ENCODE measurements at regions not wholly inside any gene's neighbourhood (a gene's known extent, or its start where the extent isn't known, plus 50 kb on each side); places are given as distances from the start of the nearest gene placed in this dataset.

GRCh38 chr9:16335788-16336580 is 534.5 kb downstream of the BNC2 start (continued):
- TF ChIP-seq ZNF274 (IDR thresholded peaks at IDR 0.05; ENCODE audit: low read depth, low read length) (no peak), ATF3 (IDR thresholded peaks at IDR 0.05) (no peak), REST (IDR thresholded peaks at IDR 0.05; ENCODE audit: low read depth) (no peak), CEBPB (IDR thresholded peaks at IDR 0.05; ENCODE audit: low read depth) (peak; percentile 45), EZH2phosphoT487 (IDR thresholded peaks at IDR 0.05; ENCODE audit: borderline replicate concordance) (no peak), FOSL1 (IDR thresholded peaks at IDR 0.05; ENCODE audit: low read depth) (peak; percentile 49)

DNA sequence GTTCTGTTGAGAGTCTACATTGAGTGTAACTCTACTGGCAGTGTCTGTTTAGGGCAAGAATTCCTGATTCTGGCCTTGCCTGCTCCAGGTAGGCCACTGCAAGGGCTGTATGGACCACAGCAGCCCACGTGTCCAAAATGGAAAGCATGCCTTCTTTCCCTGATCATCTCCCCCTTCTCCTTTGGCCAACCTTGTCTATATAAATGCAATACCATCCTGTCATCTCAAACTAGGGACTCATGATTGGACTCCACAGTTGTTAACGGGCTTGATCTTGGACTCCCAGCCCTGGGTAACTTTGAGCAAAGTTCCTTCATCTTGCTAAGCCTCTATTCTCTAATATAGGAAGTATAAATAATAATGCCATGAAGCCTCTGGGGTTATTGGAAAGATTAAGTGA is 533.6 kb downstream of the BNC2 start:
- Histone ChIP-seq H3K9me3 (ENCODE audit: control insufficient read depth in 1 of 2, insufficient read depth in 1 of 2, low read depth in 1 of 2, low read length in 2 of 2) (no peaks in the 10 kb centered on the region), H3K4me2 (ENCODE audit: low read length) (peak overlapping the region; percentile 59), H4K20me1 (ENCODE audit: insufficient read depth) (no peaks in the 10 kb centered on the region), H3K9me2 (ENCODE audit: insufficient read depth) (no peaks in the 10 kb centered on the region), H3K79me2 (ENCODE audit: insufficient read depth, low read length) (no peaks in the 10 kb centered on the region), H3K4me1 (ENCODE audit: control insufficient read depth in 1 of 2, insufficient read depth in 2 of 2, low read length in 2 of 2) (peaks cover 0 to 44% of the 10 kb centered on the region in 2 experiments; a peak in 2 of 4 replicates), H3K27ac (ENCODE audit: low read depth, low read length) (no peak overlapping the region), H2AFZ (ENCODE audit: low read depth, low read length, poor library complexity, severe bottlenecking) (no peak overlapping the region), H3K9ac (ENCODE audit: low read length) (0 out of 2 replicates have a peak overlapping the region, but pooled peaks have one; percentile 13), H3K4me3 (replicated peaks in 1 of 2; ENCODE audit: low read depth in 1 of 2, low read length in 2 of 2) (no peak overlapping the region), H3K27me3 (ENCODE audit: insufficient read depth, low read length) (no peaks in the 10 kb centered on the region), H3K36me3 (ENCODE audit: control insufficient read depth in 1 of 2, insufficient read depth in 2 of 2, low read length in 2 of 2) (no peaks in the 10 kb centered on the region)
- DNase-seq (ENCODE audit: low read depth, low spot score) (no peak), ATAC-seq (no peak)
- TF ChIP-seq ELF1 (IDR thresholded peaks at IDR 0.05; ENCODE audit: borderline replicate concordance, low read depth) (no peak), YY1 (IDR thresholded peaks at IDR 0.05; ENCODE audit: extremely low read depth, insufficient replicate concordance, low read depth, low read length) (no peak), CBX3 (IDR thresholded peaks at IDR 0.05; ENCODE audit: low read depth) (no peak), SIN3A (IDR thresholded peaks at IDR 0.05; ENCODE audit: low read depth) (no peak), EGR1 (IDR thresholded peaks at IDR 0.05; ENCODE audit: low read depth) (no peak), FOSL1 (IDR thresholded peaks at IDR 0.05; ENCODE audit: low read depth) (no peak)
- TF ChIP-seq, protein P1, sequence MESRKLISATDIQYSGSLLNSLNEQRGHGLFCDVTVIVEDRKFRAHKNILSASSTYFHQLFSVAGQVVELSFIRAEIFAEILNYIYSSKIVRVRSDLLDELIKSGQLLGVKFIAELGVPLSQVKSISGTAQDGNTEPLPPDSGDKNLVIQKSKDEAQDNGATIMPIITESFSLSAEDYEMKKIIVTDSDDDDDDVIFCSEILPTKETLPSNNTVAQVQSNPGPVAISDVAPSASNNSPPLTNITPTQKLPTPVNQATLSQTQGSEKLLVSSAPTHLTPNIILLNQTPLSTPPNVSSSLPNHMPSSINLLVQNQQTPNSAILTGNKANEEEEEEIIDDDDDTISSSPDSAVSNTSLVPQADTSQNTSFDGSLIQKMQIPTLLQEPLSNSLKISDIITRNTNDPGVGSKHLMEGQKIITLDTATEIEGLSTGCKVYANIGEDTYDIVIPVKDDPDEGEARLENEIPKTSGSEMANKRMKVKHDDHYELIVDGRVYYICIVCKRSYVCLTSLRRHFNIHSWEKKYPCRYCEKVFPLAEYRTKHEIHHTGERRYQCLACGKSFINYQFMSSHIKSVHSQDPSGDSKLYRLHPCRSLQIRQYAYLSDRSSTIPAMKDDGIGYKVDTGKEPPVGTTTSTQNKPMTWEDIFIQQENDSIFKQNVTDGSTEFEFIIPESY (IDR thresholded peaks at IDR 0.05; ENCODE audit: extremely low read depth, insufficient replicate concordance, low read length) = no peak
- TF ChIP-seq, protein P2, sequence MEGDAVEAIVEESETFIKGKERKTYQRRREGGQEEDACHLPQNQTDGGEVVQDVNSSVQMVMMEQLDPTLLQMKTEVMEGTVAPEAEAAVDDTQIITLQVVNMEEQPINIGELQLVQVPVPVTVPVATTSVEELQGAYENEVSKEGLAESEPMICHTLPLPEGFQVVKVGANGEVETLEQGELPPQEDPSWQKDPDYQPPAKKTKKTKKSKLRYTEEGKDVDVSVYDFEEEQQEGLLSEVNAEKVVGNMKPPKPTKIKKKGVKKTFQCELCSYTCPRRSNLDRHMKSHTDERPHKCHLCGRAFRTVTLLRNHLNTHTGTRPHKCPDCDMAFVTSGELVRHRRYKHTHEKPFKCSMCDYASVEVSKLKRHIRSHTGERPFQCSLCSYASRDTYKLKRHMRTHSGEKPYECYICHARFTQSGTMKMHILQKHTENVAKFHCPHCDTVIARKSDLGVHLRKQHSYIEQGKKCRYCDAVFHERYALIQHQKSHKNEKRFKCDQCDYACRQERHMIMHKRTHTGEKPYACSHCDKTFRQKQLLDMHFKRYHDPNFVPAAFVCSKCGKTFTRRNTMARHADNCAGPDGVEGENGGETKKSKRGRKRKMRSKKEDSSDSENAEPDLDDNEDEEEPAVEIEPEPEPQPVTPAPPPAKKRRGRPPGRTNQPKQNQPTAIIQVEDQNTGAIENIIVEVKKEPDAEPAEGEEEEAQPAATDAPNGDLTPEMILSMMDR (IDR thresholded peaks at IDR 0.05 in 2 of 3, conservative IDR thresholded peaks at IDR 0.05 in 1 of 3; ENCODE audit: borderline replicate concordance in 1 of 3, insufficient read depth in 1 of 3, low read depth in 2 of 3, low read length in 2 of 3) = no peak
- intact Hi-C loops (cut with micrococcal nuclease) = no loop called here
- ChIA-PET CTCF (no interaction called here), RAD21 (ENCODE audit: low non-redundant PET in 1 of 2, low total read pairs in 2 of 2, uncharacterized antibody in 2 of 2, unreplicated experiment in 2 of 2) (no interaction called here), POLR2A (no interaction called here)
- BruUV-seq (replicated peaks) = no TSS peak
